GM12873 (cell line): ENCODE measurements at regions not wholly inside any gene's neighbourhood (a gene's known extent, or its start where the extent isn't known, plus 50 kb on each side); places are given as distances from the start of the nearest gene placed in this dataset.

ENCODE experiments used
- CTCF ChIP-seq: IDR thresholded peaks from 2 replicates; pipeline ENCODE4 v1.5.1; 2012; ENCODE audit warnings: low read depth, mild to moderate bottlenecking, moderate library complexity, low read length, control low read depth; ENCODE audit not compliant: insufficient read depth; ENCODE audit errors: missing control alignments

- no peak for TF ChIP-seq CTCF
Observed at GRCh38 chr3:28867836-28868235, 413.0 kb upstream of the RBMS3 start.

- TF ChIP-seq CTCF: no peak
Observed at GRCh38 chr3:28868897-28869296, 412.0 kb upstream of the RBMS3 start.

DNA sequence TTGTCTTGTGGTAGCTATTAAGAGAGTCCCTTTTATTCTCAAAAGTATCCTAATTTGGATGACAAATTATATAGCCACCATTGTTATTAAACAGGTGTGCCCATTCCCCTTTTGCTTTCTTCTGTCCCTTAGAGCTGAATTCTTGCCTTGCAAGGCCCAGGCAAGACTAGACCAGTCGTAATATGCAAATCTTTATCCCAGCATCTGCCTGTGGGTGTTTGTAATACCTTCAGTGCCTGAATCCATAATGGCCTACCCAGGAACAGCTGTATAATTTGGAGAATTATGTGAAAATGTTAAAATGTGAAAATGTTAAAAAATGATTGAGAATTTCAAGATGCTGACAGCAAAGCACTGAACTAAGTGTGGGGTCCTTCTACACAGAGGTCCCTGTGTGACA is 403.0 kb upstream of the RBMS3 start:
- TF ChIP-seq CTCF: no peak

- no peak for TF ChIP-seq CTCF
Observed at GRCh38 chr3:28890373-28890772, 390.5 kb upstream of the RBMS3 start.

DNA sequence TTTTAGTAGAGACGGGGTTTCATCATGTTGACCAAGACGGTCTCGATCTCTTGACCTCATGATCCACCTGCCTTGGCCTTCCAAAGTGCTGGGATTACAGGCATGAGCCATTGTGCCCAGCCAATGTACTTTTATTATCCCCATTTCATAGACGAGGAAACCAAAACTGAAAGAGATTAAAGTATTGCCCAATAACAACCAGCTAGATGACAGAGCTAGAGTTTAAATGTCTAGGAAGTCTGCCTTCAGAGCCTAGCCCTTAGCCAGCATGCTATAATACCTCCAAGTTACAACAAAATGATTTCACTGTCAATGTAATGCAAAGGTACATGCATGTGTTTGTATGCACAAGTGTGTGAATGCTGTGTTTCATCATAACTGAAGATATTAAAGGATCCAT is 389.4 kb upstream of the RBMS3 start:
- no peak for TF ChIP-seq CTCF

DNA sequence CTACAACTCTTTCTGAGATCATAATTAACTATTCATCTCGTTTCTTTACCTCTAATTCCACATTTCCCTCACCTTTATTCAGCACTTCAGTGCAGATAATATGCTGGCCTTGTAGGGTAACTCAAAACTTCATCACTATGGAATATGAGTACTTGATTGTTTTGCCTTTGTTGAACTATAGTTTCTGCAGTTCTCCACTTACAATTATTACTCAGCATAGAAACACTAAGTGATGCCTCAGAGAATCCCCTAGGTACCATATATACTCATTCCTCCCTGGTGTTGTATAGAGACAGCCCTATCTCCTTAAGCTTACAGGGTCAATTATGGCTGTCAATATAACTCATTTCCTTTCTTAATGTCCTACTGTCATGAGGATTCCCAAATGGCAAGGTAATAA is 380.6 kb upstream of the RBMS3 start:
- TF ChIP-seq CTCF: no peak

GRCh38 chr3:28901018-28901417 is 379.9 kb upstream of the RBMS3 start:
- TF ChIP-seq CTCF: no peak
